Uterus (tissue), 3 donors: ENCODE measurements at regions not wholly inside any gene's neighbourhood (a gene's known extent, or its start where the extent isn't known, plus 50 kb on each side); places are given as distances from the start of the nearest gene placed in this dataset.
A peak's percentile ranks its signal among the peaks of the same experiment; 100 is the strongest.

ENCODE experiments used
- DNase-seq, 2 donors: peaks; one replicate each; pipeline ENCODE4 v3.0.0-alpha.2; 2019 to 2020
- H3K27ac ChIP-seq, 2 donors: fragments of 200-600 bp; sonication (generic); 1 replicate in 1 of 2; 2 replicates in 1 of 2; pipeline ENCODE4 v1.5.1; 2016 to 2018
- H3K27me3 ChIP-seq, 2 donors: fragments of 200-600 bp; sonication (generic); one replicate each; pipeline ENCODE4 v1.5.1; 2018 to 2019; ENCODE audit warnings: control low read depth in 1 of 2
- H3K36me3 ChIP-seq, 2 donors: fragments of 200-600 bp; sonication (generic); one replicate each; pipeline ENCODE4 v1.5.1; 2019; ENCODE audit warnings: control low read depth in 1 of 2
- H3K4me1 ChIP-seq, 2 donors: fragments of 200-600 bp; sonication (generic); one replicate each; pipeline ENCODE4 v1.5.1; 2018 to 2019; ENCODE audit warnings: control low read depth in 1 of 2
- H3K4me3 ChIP-seq, 2 donors: fragments of 200-600 bp; sonication (generic); 1 replicate in 1 of 2; 2 replicates in 1 of 2; pipeline ENCODE4 v1.5.1; 2018 to 2019; ENCODE audit warnings: mild to moderate bottlenecking in 1 of 2
- H3K9me3 ChIP-seq, 2 donors: fragments of 200-600 bp; sonication (generic); one replicate each; pipeline ENCODE4 v1.5.1; 2019; ENCODE audit warnings: control low read depth in 1 of 2
- POLR2A ChIP-seq, 2 donors: fragments of 450-650 bp; IDR thresholded peaks; one replicate each; pipeline ENCODE4 v1.6.1; 2016; ENCODE audit warnings: antibody characterized with exemption in 2 of 2, mild to moderate bottlenecking in 1 of 2, moderate library complexity in 1 of 2
- intact Hi-C: fragments of 100-400 bp; cut with DNase I; formaldehyde crosslinking; loops from one replicate; pipeline ENCODE4 v1.15.1; 2023; ENCODE audit warnings: low total_unique reads
- TF ChIP-seq, protein P1 (sequence below), 4 experiments: fragments of 200-600 bp in 2 of 4; fragments of 450-650 bp in 2 of 4; sonication (generic) in 2 of 4; IDR thresholded peaks; one replicate each; pipeline ENCODE4 v1.5.1; 2016 to 2019; ENCODE audit warnings: antibody characterized with exemption in 4 of 4, mild to moderate bottlenecking in 2 of 4, moderate library complexity in 1 of 4
- donor health status: DM: yes; HTN: yes; CAD: no.

DNA sequence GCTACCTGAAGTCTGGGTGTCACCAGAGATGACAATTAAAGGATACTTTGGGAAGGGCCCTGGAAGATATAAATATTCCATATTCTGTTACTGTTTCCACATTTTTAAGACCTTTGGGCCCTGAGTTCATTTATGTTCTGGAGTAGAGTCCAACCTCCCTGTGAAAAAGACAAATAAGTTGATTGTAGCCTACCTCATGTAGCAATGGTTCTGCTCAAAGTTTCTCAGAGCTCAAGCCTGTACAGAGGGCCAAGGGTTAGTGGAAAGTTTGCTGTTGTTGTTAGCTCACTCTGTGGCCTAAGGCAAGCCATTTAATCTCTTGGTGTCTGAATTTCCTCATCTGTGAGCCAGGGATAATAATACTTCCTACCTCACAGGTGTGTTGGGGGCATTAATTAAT is 284.7 kb upstream of the DDHD1 start:
- H3K27ac ChIP-seq, result no peak overlapping the region
- H3K27me3 ChIP-seq, result no peaks in the 10 kb centered on the region
- no peaks in the 10 kb centered on the region for H3K36me3 ChIP-seq
- no peak for DNase-seq
- no peaks in the 10 kb centered on the region for H3K9me3 ChIP-seq
- H3K4me1 ChIP-seq, result no peaks in the 10 kb centered on the region
- no peak overlapping the region for H3K4me3 ChIP-seq
- intact Hi-C loops, result no loop called here
- no peak for TF ChIP-seq POLR2A (IDR thresholded peaks at IDR 0.05)
- TF ChIP-seq, protein P1, sequence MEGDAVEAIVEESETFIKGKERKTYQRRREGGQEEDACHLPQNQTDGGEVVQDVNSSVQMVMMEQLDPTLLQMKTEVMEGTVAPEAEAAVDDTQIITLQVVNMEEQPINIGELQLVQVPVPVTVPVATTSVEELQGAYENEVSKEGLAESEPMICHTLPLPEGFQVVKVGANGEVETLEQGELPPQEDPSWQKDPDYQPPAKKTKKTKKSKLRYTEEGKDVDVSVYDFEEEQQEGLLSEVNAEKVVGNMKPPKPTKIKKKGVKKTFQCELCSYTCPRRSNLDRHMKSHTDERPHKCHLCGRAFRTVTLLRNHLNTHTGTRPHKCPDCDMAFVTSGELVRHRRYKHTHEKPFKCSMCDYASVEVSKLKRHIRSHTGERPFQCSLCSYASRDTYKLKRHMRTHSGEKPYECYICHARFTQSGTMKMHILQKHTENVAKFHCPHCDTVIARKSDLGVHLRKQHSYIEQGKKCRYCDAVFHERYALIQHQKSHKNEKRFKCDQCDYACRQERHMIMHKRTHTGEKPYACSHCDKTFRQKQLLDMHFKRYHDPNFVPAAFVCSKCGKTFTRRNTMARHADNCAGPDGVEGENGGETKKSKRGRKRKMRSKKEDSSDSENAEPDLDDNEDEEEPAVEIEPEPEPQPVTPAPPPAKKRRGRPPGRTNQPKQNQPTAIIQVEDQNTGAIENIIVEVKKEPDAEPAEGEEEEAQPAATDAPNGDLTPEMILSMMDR (IDR thresholded peaks at IDR 0.05), result no peak

DNA sequence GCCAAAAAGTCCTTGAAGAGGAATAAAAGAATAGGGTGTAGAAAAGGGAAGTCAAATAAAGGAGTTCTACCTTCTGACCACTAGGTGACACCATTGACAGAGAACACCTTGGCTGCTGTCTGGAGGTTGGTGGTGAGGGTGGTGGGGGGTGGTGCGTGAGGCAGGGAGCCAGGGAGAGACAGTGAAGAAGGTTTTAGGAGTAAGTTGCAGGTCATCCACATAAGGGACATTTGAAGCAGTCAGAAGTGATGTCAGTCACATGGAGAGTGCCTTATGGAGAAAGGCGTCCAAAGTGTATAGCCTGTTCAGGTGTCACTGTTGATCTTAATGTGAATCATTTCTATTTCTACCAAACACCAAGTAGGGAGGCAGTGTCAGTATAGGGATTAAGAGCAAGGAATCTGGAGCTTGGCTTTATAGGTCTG is 279.3 kb upstream of the DDHD1 start:
- Histone ChIP-seq H3K36me3 (no peaks in the 10 kb centered on the region), H3K9me3 (no peaks in the 10 kb centered on the region), H3K27me3 (no peaks in the 10 kb centered on the region), H3K4me1 (no peaks in the 10 kb centered on the region), H3K4me3 (no peak overlapping the region), H3K27ac (no peak overlapping the region)
- no peak for DNase-seq
- TF ChIP-seq, protein P1 (IDR thresholded peaks at IDR 0.05), result peak; percentile 9 to 34 (median 20)
- no peak for TF ChIP-seq POLR2A (IDR thresholded peaks at IDR 0.05)
- intact Hi-C loops, result no loop called here

DNA sequence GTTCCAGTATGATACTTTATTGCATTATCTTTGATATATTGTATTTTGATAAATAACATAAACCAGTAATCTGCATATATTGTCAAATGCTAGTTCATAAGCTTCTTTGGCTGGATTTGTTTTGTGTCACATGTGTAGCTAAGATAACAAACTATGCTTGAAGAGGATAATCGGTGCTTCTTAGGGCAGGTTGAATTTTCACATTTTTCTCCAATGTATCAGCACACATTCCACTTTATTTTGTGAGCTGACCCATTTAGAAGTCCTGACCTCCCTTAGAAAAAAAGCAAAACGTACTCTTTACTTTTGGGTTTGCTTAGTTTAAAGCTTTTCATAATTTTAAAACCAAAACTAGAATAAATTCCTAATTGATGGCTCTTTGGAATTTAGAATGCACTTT is 277.7 kb upstream of the DDHD1 start:
- H3K4me3 ChIP-seq, result no peak overlapping the region
- intact Hi-C loops, result no loop called here

DNA sequence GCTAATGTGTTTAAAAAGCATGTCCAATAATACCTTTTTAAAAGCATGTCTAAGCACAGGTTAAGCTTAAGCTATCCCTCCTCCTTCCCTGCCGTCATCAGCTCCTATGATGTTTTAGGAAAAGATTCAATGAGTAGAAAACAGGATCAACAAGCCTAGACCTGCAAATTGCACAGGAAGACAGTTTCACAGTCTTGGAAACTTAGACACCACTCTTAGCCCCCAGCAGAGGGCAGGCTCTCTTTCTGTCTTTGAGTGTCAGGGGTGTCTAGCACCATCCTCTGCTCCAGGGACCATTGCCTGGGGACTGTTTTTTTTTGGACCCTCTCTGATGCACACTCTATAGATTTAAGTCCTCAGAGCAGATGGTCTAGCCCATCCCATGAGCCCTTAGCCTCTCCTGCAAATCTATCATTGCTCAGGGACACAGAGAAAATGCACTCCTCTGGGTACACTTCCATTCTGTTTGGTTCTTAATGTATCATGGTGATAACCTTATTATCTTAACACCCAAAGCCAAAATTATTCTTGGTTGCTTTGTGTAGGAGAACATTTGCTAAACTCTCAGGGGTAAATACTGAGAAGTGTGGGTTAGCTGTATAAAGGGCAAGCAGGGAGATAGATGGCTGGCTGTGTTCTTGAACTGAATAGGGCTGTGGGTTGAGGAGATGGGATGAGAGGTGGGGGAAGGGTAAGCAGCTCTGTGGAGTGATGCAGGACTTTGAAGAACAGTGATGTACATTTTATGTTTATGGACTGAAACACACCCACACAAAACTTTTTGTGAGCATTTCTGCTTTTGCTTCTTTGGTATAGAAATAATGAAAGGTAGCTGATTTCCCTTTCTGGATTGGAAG is 259.9 kb upstream of the DDHD1 start:
- no peaks in the 10 kb centered on the region for H3K36me3 ChIP-seq
- no peaks in the 10 kb centered on the region for H3K27me3 ChIP-seq
- H3K4me3 ChIP-seq, result no peak overlapping the region
- TF ChIP-seq, protein P1 (IDR thresholded peaks at IDR 0.05), result no peak
- no peak for TF ChIP-seq POLR2A (IDR thresholded peaks at IDR 0.05)
- H3K4me1 ChIP-seq, result no peaks in the 10 kb centered on the region
- H3K27ac ChIP-seq, result no peak overlapping the region
- no peak for DNase-seq
- no peaks in the 10 kb centered on the region for H3K9me3 ChIP-seq
- intact Hi-C loops, result no loop called here

More for the DNA sequence above, 277.7 kb upstream of the DDHD1 start:
- Histone ChIP-seq H3K9me3 (no peaks in the 10 kb centered on the region), H3K4me1 (no peaks in the 10 kb centered on the region), H3K27me3 (no peaks in the 10 kb centered on the region), H3K36me3 (no peaks in the 10 kb centered on the region), H3K27ac (no peak overlapping the region)
- no peak for DNase-seq
- no peak for TF ChIP-seq POLR2A (IDR thresholded peaks at IDR 0.05)
- TF ChIP-seq, protein P1 (IDR thresholded peaks at IDR 0.05), result no peak

DNA sequence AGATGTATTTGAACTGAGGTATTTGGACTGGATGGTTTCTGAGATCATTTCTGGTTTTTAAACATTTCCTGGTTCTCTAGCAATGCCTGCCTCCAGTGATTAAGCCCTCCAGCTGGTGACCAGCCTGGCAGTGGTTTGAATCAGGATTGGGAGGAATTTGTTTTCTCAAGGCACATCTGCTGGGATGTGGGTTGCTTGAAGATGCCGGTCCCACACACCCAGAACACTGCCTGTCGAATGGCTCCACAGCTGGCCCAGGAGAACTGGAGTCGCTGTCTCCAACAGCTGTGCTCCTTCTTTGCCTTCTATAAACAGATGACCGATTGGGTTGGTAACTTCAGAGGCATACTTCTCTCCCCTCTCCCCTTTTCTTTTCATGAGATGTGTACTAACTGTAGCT is 258.0 kb upstream of the DDHD1 start:
- Histone ChIP-seq H3K9me3 (no peaks in the 10 kb centered on the region), H3K4me1 (no peaks in the 10 kb centered on the region), H3K4me3 (no peak overlapping the region), H3K27ac (no peak overlapping the region), H3K27me3 (no peaks in the 10 kb centered on the region), H3K36me3 (no peaks in the 10 kb centered on the region)
- intact Hi-C loops, result no loop called here
- no peak for TF ChIP-seq POLR2A (IDR thresholded peaks at IDR 0.05)
- TF ChIP-seq, protein P1 (IDR thresholded peaks at IDR 0.05), result no peak
- DNase-seq, result no peak
